Activated gamma-delta T cell treated with Interleukin-2 at 50 U/mL for 16 hours (primary cell): ENCODE measurements at regions not wholly inside any gene's neighbourhood (a gene's known extent, or its start where the extent isn't known, plus 50 kb on each side); places are given as distances from the start of the nearest gene placed in this dataset.
"Not testable (repeated sequence)": the region's sequence is repeated elsewhere in the genome, so short reads cannot be mapped to it uniquely, and the experiment has no call there.

Source experiments
- DNase-seq: peaks from one replicate; pipeline ENCODE4 v3.0.0-alpha.2; 2020

GRCh38 chr6:98044151-98044561 is 761.1 kb upstream of the MMS22L start:
- no peak for DNase-seq

- no peak for DNase-seq
These were observed 761.9 kb upstream of the MMS22L start for GRCh38 chr6:98044791-98045470.

GRCh38 chr6:98047164-98047563 is 764.1 kb upstream of the MMS22L start:
- DNase-seq: no peak

- no peak for DNase-seq
These were observed 764.9 kb upstream of the MMS22L start for GRCh38 chr6:98047871-98048270.

GRCh38 chr6:98054453-98054852 is 771.4 kb upstream of the MMS22L start:
- DNase-seq: no peak

- DNase-seq: no peak
These were observed 773.9 kb upstream of the MMS22L start for GRCh38 chr6:98056955-98057354.

- DNase-seq: no peak
These were observed 767.0 kb upstream of the POU3F2 start for GRCh38 chr6:98067375-98067774.

GRCh38 chr6:98088537-98088936 is 745.8 kb upstream of the POU3F2 start:
- not testable (repeated sequence) for DNase-seq

GRCh38 chr6:98092331-98092730 is 742.0 kb upstream of the POU3F2 start:
- DNase-seq: no peak

- DNase-seq: no peak
These were observed 739.7 kb upstream of the POU3F2 start for GRCh38 chr6:98094696-98095095.

GRCh38 chr6:98107801-98108200 is 726.6 kb upstream of the POU3F2 start:
- DNase-seq: no peak

GRCh38 chr6:98116455-98116854 is 717.9 kb upstream of the POU3F2 start:
- no peak for DNase-seq

- DNase-seq: no peak
These were observed 717.3 kb upstream of the POU3F2 start for GRCh38 chr6:98117068-98117467.

GRCh38 chr6:98118397-98119045 is 715.9 kb upstream of the POU3F2 start:
- no peak for DNase-seq

- DNase-seq: no peak
These were observed 710.2 kb upstream of the POU3F2 start for GRCh38 chr6:98124171-98124570.

GRCh38 chr6:98131290-98131990 is 702.9 kb upstream of the POU3F2 start:
- DNase-seq: no peak

- no peak for DNase-seq
These were observed 698.0 kb upstream of the POU3F2 start for GRCh38 chr6:98136333-98136732.

- no peak for DNase-seq
These were observed 697.0 kb upstream of the POU3F2 start for GRCh38 chr6:98137391-98137790.

- DNase-seq: no peak
These were observed 691.5 kb upstream of the POU3F2 start for GRCh38 chr6:98142839-98143238.

GRCh38 chr6:98146656-98147055 is 687.7 kb upstream of the POU3F2 start:
- no peak for DNase-seq

GRCh38 chr6:98156580-98156979 is 677.8 kb upstream of the POU3F2 start:
- DNase-seq: no peak

- no peak for DNase-seq
These were observed 654.8 kb upstream of the POU3F2 start for GRCh38 chr6:98179606-98180005.

GRCh38 chr6:98200084-98200483 is 634.3 kb upstream of the POU3F2 start:
- DNase-seq: no peak

GRCh38 chr6:98203170-98203806 is 631.1 kb upstream of the POU3F2 start:
- no peak for DNase-seq
